GM20431 (cell line): ENCODE measurements at regions not wholly inside any gene's neighbourhood (a gene's known extent, or its start where the extent isn't known, plus 50 kb on each side); places are given as distances from the start of the nearest gene placed in this dataset.
"Not testable (repeated sequence)": the region's sequence is repeated elsewhere in the genome, so short reads cannot be mapped to it uniquely, and the experiment has no call there.

Experiments
- in situ Hi-C: fragments of 300-500 bp; cut with MseI, MboI; formaldehyde crosslinking; loops from one replicate; pipeline ENCODE4 v1.15.0; 2020; ENCODE audit warnings: low sequenced_read_pairs; ENCODE audit not compliant: unreplicated experiment

GRCh38 chr3:101913168-101913567, 63.9 kb downstream of the NFKBIZ start:
- in situ Hi-C loops: no loop called here

- in situ Hi-C loops: not testable (repeated sequence)
Observed at GRCh38 chr3:101917761-101918160, 68.4 kb downstream of the NFKBIZ start.

- in situ Hi-C loops: not testable (repeated sequence)
Observed at GRCh38 chr3:101922151-101922725, 72.9 kb downstream of the NFKBIZ start.

DNA sequence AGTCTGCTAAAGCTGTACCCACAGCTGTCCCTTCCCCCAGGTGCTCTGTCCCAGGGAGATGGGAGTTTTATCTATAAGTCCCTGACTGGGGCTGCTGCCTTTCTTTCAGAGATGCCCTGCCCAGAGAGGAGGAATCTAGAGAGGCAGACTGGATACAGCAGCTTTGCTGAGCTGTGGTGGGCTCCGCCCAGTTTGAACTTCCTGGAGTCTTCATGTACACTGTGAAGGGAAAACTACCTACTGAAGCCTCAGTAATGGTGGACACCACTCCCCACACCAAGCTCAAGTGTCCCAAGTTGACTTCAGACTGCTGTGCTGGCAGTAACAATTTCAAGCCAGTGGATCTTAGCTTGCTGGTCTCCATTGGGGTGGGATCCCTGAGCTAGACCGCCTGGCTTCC, 75.3 kb downstream of the NFKBIZ start:
- in situ Hi-C loops: not testable (repeated sequence)

DNA sequence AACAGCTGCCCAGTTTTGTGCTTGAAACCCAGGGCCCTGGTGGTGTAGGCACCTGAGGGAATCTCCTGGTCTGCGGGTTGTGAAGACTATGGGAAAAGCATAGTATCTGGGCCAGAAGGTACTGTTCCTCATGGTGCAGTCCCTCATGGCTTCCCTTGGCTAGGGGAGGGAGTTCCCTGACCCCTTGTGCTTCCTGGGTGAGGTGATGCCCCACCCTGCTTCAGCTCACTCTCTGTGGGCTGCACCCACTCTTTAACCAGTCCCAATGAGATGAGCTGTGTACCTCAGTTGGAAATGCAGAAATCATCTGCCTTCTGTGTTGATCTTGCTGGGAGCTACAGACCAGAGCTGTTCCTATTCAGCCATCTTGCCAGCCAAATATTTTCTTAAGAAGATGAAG, 75.8 kb downstream of the NFKBIZ start:
- in situ Hi-C loops: not testable (repeated sequence)

DNA sequence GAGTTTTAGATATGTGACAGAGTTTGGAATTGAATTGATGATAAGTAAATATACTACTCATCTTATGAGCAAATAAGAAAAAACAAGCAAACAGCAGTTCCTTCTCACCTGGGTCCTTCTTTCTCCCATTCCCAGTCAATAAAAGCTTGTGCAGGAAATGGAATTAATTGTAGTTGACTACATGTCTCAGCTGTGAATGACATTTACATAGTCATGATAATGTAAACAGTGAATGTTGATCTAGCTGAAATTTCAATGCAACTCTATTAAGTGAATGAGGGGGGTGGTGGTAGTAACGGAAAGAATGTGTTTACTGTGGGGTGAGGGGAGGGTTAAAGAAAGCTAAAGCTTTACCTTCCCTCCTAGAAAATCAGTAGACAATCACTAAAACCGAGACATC, 76.2 kb downstream of the NFKBIZ start:
- in situ Hi-C loops: no loop called here

GRCh38 chr3:101926594-101927105, 77.3 kb downstream of the NFKBIZ start:
- in situ Hi-C loops: no loop called here

DNA sequence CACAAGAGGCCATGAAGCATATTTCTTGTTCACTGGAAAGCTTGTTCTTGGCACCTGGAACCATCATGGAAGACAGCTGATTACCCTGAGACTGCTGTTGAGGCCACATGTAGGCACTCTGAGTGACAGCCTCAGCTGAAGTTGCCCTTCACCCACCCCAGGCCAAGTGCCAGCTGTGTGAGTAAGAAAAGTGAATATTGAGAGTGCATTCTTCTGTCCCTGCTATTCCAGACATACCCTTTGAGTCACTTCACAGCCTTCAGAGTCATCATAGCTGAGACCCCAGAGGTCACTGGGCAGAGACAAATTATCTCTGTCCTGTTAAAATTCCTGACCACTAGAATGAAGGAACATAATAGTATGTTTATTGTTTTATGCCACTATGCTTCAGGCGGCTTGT, 79.6 kb downstream of the NFKBIZ start:
- in situ Hi-C loops: no loop called here

- in situ Hi-C loops: no loop called here
Observed at GRCh38 chr3:101931081-101931480, 81.8 kb downstream of the NFKBIZ start.

DNA sequence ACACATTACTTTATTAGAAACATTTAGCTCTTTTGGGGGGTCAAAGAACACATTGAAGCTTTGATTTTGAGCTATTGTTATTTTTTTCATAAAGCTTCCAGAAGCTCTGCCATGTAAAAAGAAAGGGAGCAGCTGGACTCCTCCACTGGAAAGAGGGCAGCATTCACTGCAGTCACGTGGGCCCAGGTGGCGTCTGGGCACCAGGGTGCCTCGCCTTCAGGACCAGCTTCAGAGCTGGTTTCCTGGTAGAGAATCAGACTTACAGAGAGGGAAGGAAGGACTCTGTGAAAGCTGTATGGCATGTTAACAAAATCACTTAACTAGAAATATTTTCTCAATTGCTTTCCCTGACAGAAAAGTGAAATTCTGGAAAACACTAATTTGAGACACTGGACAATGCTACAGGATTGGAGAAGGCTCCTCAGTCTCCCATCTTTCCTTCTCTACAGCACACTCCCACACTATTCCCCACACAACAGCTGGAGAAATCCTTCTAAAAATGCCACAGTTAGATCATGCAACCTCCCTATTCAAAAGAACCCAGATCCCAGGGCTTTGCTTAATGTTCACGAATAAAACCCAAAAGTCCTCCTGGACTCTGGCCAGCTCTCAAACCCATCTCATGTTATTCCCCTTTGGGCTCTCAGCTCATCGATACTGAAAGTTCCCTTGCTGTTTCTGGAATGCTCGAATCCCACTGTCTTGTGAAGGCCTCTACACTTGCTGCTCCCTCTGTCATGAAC, 83.2 kb downstream of the NFKBIZ start:
- in situ Hi-C loops: no loop called here

DNA sequence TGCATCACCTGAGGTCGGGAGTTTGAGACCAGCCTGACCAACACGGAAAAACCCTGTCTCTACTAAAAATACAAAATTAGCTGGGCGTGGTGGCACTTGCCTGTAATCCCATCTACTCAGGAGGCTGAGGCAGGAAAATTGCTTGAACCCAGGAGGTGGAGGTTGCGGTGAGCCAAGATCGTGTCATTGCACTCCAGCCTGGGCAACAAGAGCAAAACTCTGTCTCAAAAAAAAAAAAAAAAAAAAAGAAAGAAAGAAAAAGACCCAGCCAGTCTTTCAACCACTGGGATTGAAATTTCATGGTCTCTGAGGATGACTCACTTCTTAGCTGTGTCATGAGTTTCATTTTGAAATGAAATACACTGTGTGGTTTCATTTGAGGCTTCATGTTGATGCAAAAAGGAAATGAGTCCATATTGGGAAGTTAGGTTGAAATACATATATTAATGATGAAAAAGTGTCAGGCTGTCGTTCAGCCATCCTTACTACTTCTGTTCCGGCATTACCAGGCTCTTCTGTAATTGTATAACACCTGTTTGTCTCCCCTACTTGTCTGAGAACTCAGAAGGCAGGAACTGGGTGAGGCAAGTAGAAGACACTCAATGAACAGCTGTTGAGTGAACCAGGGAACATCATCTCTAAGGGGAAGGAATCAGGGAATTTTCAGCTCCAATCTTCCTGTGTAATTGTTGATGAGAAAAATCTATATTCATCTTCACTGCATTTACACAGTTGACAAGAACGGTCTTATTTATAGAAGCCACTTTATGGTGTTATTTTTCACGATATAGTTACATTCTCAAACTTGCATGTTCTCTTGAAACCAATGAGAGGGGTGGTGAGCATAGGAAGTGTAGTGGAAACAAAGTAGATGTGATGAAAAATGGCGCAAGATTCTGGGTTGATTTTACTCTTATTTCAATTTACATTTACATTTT, 87.4 kb downstream of the NFKBIZ start:
- in situ Hi-C loops: no loop called here

DNA sequence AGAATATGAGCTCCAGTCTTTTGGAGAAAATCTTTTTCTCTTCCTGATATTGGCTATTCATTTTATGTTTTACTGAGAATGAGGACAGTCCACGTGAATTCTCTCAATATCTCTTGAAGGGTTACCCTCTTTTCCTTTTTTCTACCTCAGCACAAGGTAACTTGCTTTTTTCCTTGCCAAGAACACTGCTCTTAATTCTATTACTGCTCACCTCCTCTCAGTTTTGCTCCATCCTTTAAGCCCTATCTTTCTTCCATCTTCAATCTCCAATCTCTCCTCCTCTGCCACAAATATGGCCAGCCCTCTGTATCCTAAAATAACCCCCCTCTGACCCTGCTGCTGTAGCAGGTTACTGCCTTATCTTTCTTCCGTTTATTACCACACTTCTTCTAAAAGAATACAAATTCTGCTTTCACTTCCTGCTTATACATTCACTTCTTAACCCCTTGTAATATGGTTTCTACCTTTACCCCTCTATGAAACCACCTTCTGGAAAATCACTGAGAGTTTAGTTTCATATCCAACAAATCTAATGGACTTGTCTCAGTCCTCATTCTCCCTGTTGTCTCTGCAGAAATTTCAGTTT, 89.0 kb downstream of the NFKBIZ start:
- in situ Hi-C loops: no loop called here

- in situ Hi-C loops: no loop called here
Observed at GRCh38 chr3:101939361-101940049, 90.2 kb downstream of the NFKBIZ start.

GRCh38 chr3:101940521-101941317, 91.4 kb downstream of the NFKBIZ start:
- in situ Hi-C loops: no loop called here

GRCh38 chr3:101941318-101942040, 92.2 kb downstream of the NFKBIZ start:
- in situ Hi-C loops: no loop called here

GRCh38 chr3:101942356-101942755, 93.0 kb downstream of the NFKBIZ start:
- in situ Hi-C loops: no loop called here

DNA sequence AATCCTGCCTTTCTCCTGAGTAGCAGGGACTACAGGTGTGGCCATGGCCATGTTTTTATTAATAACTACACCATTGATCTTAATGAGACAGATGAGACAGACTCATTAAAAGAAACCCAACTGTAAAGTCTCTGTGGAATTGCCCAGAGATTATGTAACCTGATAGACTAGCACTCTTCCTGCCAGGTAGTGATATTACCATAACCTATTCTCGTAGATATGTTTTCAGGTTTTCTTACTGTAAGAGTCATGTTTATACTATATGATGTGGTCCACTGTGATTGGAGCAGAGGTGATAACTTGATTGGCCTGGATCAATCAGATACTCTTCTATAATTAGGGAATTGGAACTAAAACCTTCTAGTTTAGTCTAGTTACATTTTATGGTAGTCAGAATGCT, 93.7 kb downstream of the NFKBIZ start:
- in situ Hi-C loops: no loop called here

DNA sequence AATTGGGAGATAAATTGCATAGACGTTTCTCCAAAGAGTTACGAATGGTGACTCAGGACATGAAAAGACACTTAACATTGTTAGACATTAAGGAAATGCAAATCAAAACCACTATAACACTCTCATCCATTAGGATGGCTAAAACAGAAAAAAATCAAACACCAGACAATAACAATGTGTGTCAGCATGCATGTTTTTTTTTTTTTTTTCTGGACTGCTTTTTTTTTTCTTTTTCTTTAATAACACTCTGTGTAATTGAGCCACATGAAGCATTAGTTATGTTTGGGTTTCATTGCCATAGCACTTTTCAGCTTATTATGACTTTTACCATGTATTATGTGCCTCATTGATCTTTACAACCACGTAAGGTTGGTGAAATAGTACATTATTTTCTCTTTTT, 95.0 kb downstream of the NFKBIZ start:
- in situ Hi-C loops: no loop called here
